22Rv1 (cell line): ENCODE measurements at regions not wholly inside any gene's neighbourhood (a gene's known extent, or its start where the extent isn't known, plus 50 kb on each side); places are given as distances from the start of the nearest gene placed in this dataset.

Experiments
- CTCF ChIP-seq: fragments of 450-650 bp; IDR thresholded peaks from 2 replicates; pipeline ENCODE4 v1.5.1; 2017; ENCODE audit warnings: mild to moderate bottlenecking
- ZFX ChIP-seq: fragments of 450-650 bp; IDR thresholded peaks from 2 replicates; pipeline ENCODE4 v1.6.1; 2017; ENCODE audit warnings: antibody characterized with exemption, borderline replicate concordance

GRCh38 chr16:86325895-86326294, 184.4 kb upstream of the FOXF1 start:
- no peak for TF ChIP-seq CTCF
- TF ChIP-seq ZFX, result no peak
